ENCODE measurements at regions not wholly inside any gene's neighbourhood (a gene's known extent, or its start where the extent isn't known, plus 50 kb on each side); places are given as distances from the start of the nearest gene placed in this dataset.

DNA sequence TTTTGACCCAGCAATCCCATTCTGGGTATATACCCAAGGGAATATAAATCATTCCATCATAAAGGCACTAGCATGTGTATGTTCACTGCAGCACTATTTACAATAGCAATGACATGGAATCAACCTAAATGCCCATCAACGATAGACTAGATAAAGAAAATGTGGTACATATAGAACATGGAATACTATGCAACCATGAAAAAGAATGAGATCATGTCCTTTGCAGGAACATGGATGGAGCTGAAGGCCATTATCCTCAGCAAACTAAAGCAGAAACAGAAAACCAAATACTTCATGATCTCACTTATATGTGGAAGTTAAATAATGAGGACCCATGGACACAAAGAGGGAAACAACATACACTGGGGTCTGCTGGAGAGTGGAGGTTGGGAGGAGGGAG is 58.0 kb upstream of the STARD3NL start:
- DNase-seq = no peak

DNA sequence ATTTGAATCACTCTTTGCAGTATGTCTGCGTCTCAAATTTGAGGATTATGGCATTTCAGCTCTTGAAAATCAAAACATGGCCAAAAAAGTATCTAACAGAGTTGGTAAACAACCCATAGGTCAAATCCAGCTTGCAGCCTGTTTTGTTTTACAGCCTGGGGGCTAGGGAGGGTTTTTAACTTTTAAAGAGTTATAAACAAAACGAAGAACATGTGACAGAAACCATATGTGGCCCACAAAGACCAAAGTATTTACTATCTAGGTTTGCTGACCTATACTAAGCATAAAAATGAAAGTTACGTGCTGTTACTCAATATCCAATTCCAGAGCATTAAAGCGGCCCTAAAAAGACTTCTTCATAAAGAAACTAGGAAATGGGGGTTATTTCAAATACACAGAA is 55.5 kb upstream of the STARD3NL start:
- Histone ChIP-seq H3K27ac (no peak overlapping the region), H3K27me3 (ENCODE audit: insufficient read depth, low read depth, severe bottlenecking) (no peaks in the 10 kb centered on the region), H3K4me3 (ENCODE audit: low read depth, low read length) (no peak overlapping the region), H3K9me3 (ENCODE audit: severe bottlenecking) (no peaks in the 10 kb centered on the region), H3K36me3 (no peaks in the 10 kb centered on the region)
- TF ChIP-seq, protein P1, sequence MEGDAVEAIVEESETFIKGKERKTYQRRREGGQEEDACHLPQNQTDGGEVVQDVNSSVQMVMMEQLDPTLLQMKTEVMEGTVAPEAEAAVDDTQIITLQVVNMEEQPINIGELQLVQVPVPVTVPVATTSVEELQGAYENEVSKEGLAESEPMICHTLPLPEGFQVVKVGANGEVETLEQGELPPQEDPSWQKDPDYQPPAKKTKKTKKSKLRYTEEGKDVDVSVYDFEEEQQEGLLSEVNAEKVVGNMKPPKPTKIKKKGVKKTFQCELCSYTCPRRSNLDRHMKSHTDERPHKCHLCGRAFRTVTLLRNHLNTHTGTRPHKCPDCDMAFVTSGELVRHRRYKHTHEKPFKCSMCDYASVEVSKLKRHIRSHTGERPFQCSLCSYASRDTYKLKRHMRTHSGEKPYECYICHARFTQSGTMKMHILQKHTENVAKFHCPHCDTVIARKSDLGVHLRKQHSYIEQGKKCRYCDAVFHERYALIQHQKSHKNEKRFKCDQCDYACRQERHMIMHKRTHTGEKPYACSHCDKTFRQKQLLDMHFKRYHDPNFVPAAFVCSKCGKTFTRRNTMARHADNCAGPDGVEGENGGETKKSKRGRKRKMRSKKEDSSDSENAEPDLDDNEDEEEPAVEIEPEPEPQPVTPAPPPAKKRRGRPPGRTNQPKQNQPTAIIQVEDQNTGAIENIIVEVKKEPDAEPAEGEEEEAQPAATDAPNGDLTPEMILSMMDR (IDR thresholded peaks at IDR 0.05; ENCODE audit: low read depth, low read length) = no peak
- no peak for DNase-seq

More for the DNA sequence above, 58.0 kb upstream of the STARD3NL start:
- Histone ChIP-seq H3K9me3 (ENCODE audit: severe bottlenecking) (no peaks in the 10 kb centered on the region), H3K27ac (no peak overlapping the region), H3K36me3 (no peaks in the 10 kb centered on the region), H3K4me3 (ENCODE audit: low read depth, low read length) (no peak overlapping the region), H3K27me3 (ENCODE audit: insufficient read depth, low read depth, severe bottlenecking) (no peaks in the 10 kb centered on the region)
- TF ChIP-seq, protein P1 (IDR thresholded peaks at IDR 0.05; ENCODE audit: low read depth, low read length) = no peak

- no peak for DNase-seq
- TF ChIP-seq, protein P1 (IDR thresholded peaks at IDR 0.05; ENCODE audit: low read depth, low read length) = no peak
Measured at GRCh38 chr7:38123494-38123893, 54.6 kb upstream of the STARD3NL start.

GRCh38 chr7:38127216-38128207 is 50.5 kb upstream of the STARD3NL start:
- H3K4me3 ChIP-seq (ENCODE audit: low read depth, low read length) = no peak overlapping the region
- H3K27me3 ChIP-seq (ENCODE audit: insufficient read depth, low read depth, severe bottlenecking) = no peaks in the 10 kb centered on the region
- H3K9me3 ChIP-seq (ENCODE audit: severe bottlenecking) = no peaks in the 10 kb centered on the region
- H3K27ac ChIP-seq = no peak overlapping the region
- TF ChIP-seq, protein P1 (IDR thresholded peaks at IDR 0.05; ENCODE audit: low read depth, low read length) = no peak
- H3K36me3 ChIP-seq = no peaks in the 10 kb centered on the region
- DNase-seq = no peak

More at GRCh38 chr7:38123494-38123893, 54.6 kb upstream of the STARD3NL start:
- H3K27ac ChIP-seq = no peak overlapping the region
- H3K27me3 ChIP-seq (ENCODE audit: insufficient read depth, low read depth, severe bottlenecking) = no peaks in the 10 kb centered on the region
- H3K9me3 ChIP-seq (ENCODE audit: severe bottlenecking) = no peaks in the 10 kb centered on the region
- no peaks in the 10 kb centered on the region for H3K36me3 ChIP-seq
- H3K4me3 ChIP-seq (ENCODE audit: low read depth, low read length) = no peak overlapping the region

Measured in WERI-Rb-1 (cell line).